Endothelial cell of umbilical vein (primary cell): ENCODE measurements at regions not wholly inside any gene's neighbourhood (a gene's known extent, or its start where the extent isn't known, plus 50 kb on each side); places are given as distances from the start of the nearest gene placed in this dataset.

Experiments
- EZH2 ChIP-seq: IDR thresholded peaks from 2 replicates; pipeline ENCODE4 v1.6.1; 2012; ENCODE audit warnings: borderline replicate concordance, low read depth, mild to moderate bottlenecking, moderate library complexity, low read length, inconsistent platforms; ENCODE audit not compliant: severe bottlenecking
- FOS ChIP-seq: IDR thresholded peaks from 2 replicates; pipeline ENCODE4 v1.6.1; 2011; ENCODE audit warnings: mild to moderate bottlenecking, low read length, moderate library complexity, borderline replicate concordance; ENCODE audit not compliant: insufficient read depth
- JUN ChIP-seq: IDR thresholded peaks from 2 replicates; pipeline ENCODE4 v1.6.1; 2011; ENCODE audit warnings: borderline replicate concordance, low read depth; ENCODE audit not compliant: insufficient read length, insufficient read depth
- MAX ChIP-seq: IDR thresholded peaks from 2 replicates; pipeline ENCODE4 v1.6.1; 2011; ENCODE audit not compliant: insufficient read depth, insufficient read length
- MYC ChIP-seq: IDR thresholded peaks from one replicate; pipeline ENCODE4 v1.6.1; 2011; ENCODE audit warnings: mild to moderate bottlenecking, low read depth, low read length
- POLR2A ChIP-seq: IDR thresholded peaks from 2 replicates; pipeline ENCODE4 v1.6.1; 2012; ENCODE audit warnings: low read depth, mild to moderate bottlenecking, control low read depth, low read length
- POLR2AphosphoS5 ChIP-seq: IDR thresholded peaks from 2 replicates; pipeline ENCODE4 v1.6.1; 2012; ENCODE audit warnings: low read depth, mild to moderate bottlenecking, control low read depth, low read length, moderate library complexity; ENCODE audit not compliant: insufficient read depth
- TF ChIP-seq, protein P1 (sequence below), 2 donors: IDR thresholded peaks; 1 replicate in 1 of 2; 2 replicates in 1 of 2; pipeline ENCODE4 v1.5.1; 2011; ENCODE audit warnings: low read length in 2 of 2, mild to moderate bottlenecking in 2 of 2, moderate library complexity in 2 of 2, control low read depth in 1 of 2, inconsistent platforms in 1 of 2, low read depth in 1 of 2; ENCODE audit not compliant: insufficient read depth in 1 of 2; ENCODE audit errors: extremely low read depth in 1 of 2

GRCh38 chr3:143188881-143189280 lies 69.3 kb downstream of the CHST2 start:
- TF ChIP-seq POLR2AphosphoS5 (no peak), EZH2 (no peak), MYC (no peak), POLR2A (no peak), MAX (no peak), JUN (no peak), FOS (no peak)
- TF ChIP-seq, protein P1, sequence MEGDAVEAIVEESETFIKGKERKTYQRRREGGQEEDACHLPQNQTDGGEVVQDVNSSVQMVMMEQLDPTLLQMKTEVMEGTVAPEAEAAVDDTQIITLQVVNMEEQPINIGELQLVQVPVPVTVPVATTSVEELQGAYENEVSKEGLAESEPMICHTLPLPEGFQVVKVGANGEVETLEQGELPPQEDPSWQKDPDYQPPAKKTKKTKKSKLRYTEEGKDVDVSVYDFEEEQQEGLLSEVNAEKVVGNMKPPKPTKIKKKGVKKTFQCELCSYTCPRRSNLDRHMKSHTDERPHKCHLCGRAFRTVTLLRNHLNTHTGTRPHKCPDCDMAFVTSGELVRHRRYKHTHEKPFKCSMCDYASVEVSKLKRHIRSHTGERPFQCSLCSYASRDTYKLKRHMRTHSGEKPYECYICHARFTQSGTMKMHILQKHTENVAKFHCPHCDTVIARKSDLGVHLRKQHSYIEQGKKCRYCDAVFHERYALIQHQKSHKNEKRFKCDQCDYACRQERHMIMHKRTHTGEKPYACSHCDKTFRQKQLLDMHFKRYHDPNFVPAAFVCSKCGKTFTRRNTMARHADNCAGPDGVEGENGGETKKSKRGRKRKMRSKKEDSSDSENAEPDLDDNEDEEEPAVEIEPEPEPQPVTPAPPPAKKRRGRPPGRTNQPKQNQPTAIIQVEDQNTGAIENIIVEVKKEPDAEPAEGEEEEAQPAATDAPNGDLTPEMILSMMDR (IDR thresholded peaks at IDR 0.05; ENCODE audit: extremely low read depth in 1 of 2, insufficient read depth in 1 of 2, low read depth in 1 of 2, low read length in 2 of 2), result no peak
